GM19324 (cell line): ENCODE measurements at regions not wholly inside any gene's neighbourhood (a gene's known extent, or its start where the extent isn't known, plus 50 kb on each side); places are given as distances from the start of the nearest gene placed in this dataset.

Experiments used
- ATAC-seq: cut with Tn5 transposase; IDR thresholded peaks from one replicate; pipeline ENCODE4 v1.9.1; 2021; ENCODE audit warnings: mild to moderate bottlenecking, moderate library complexity; ENCODE audit not compliant: unreplicated experiment, low FRiP score

GRCh38 chr4:45121426-45121975, 395.1 kb upstream of the GNPDA2 start:
- ATAC-seq = no peak

GRCh38 chr4:45120163-45120562, 393.8 kb upstream of the GNPDA2 start:
- ATAC-seq = peak; percentile 63

- no peak for ATAC-seq
Measured at GRCh38 chr4:45119376-45119775, 393.0 kb upstream of the GNPDA2 start.

GRCh38 chr4:45102716-45103115, 376.4 kb upstream of the GNPDA2 start:
- no peak for ATAC-seq

GRCh38 chr4:45100956-45101818, 374.8 kb upstream of the GNPDA2 start:
- no peak for ATAC-seq

GRCh38 chr4:45099471-45099870, 373.1 kb upstream of the GNPDA2 start:
- no peak for ATAC-seq

- ATAC-seq = no peak
Measured at GRCh38 chr4:45094684-45095083, 368.3 kb upstream of the GNPDA2 start.

- ATAC-seq = no peak
Measured at GRCh38 chr4:45082101-45082500, 355.7 kb upstream of the GNPDA2 start.

- ATAC-seq = no peak
Measured at GRCh38 chr4:45079616-45080015, 353.3 kb upstream of the GNPDA2 start.

- ATAC-seq = no peak
Measured at GRCh38 chr4:45078201-45078600, 351.8 kb upstream of the GNPDA2 start.

GRCh38 chr4:45072981-45073380, 346.6 kb upstream of the GNPDA2 start:
- ATAC-seq = no peak

- ATAC-seq = no peak
Measured at GRCh38 chr4:45064741-45065140, 338.4 kb upstream of the GNPDA2 start.

GRCh38 chr4:45063696-45064095, 337.3 kb upstream of the GNPDA2 start:
- ATAC-seq = no peak

GRCh38 chr4:45062935-45063545, 336.7 kb upstream of the GNPDA2 start:
- no peak for ATAC-seq

GRCh38 chr4:45043911-45044310, 317.6 kb upstream of the GNPDA2 start:
- ATAC-seq = no peak

GRCh38 chr4:45036677-45037076, 310.3 kb upstream of the GNPDA2 start:
- no peak for ATAC-seq

GRCh38 chr4:45033676-45034419, 307.5 kb upstream of the GNPDA2 start:
- no peak for ATAC-seq

GRCh38 chr4:45030059-45030458, 303.7 kb upstream of the GNPDA2 start:
- no peak for ATAC-seq

GRCh38 chr4:45007508-45007907, 281.2 kb upstream of the GNPDA2 start:
- ATAC-seq = no peak

- ATAC-seq = no peak
Measured at GRCh38 chr4:45006078-45006477, 279.7 kb upstream of the GNPDA2 start.
